Small intestine (tissue), 7 donors: ENCODE measurements at regions not wholly inside any gene's neighbourhood (a gene's known extent, or its start where the extent isn't known, plus 50 kb on each side); places are given as distances from the start of the nearest gene placed in this dataset.
A peak's percentile ranks its signal among the peaks of the same experiment; 100 is the strongest.
"Not testable (repeated sequence)": the region's sequence is repeated elsewhere in the genome, so short reads cannot be mapped to it uniquely, and the experiment has no call there.

Experiments
- DNase-seq, 2 donors: peaks; one replicate each; pipeline versions ENCODE4 v3.0.0 to v3.0.0-alpha.2; 2013
- FAIRE-seq: peaks from 2 replicates; lab custom pipeline; 2012; peaks lifted over from hg19 to GRCh38; lab: Jason Lieb, UNC
- H3K27ac ChIP-seq, 3 donors: one replicate each; pipeline ENCODE4 v1.5.1; 2013; ENCODE audit warnings: low read length in 2 of 3, mild to moderate bottlenecking in 2 of 3, control low read depth in 1 of 3, inconsistent platforms in 1 of 3, low read depth in 1 of 3, moderate library complexity in 1 of 3
- H3K27me3 ChIP-seq, 3 donors: one replicate each; pipeline ENCODE4 v1.6.1; 2013; ENCODE audit warnings: low read length in 3 of 3, inconsistent platforms in 1 of 3; ENCODE audit not compliant: control insufficient read depth in 3 of 3, insufficient read depth in 3 of 3
- H3K36me3 ChIP-seq, 3 donors: one replicate each; pipeline ENCODE4 v1.6.1; 2013; ENCODE audit warnings: low read length in 3 of 3, inconsistent platforms in 1 of 3, low read depth in 1 of 3, mild to moderate bottlenecking in 1 of 3, moderate library complexity in 1 of 3; ENCODE audit not compliant: control insufficient read depth in 3 of 3, insufficient read depth in 2 of 3
- H3K4me1 ChIP-seq, 3 donors: one replicate each; pipeline ENCODE4 v1.6.1; 2013; ENCODE audit warnings: low read length in 2 of 3, inconsistent platforms in 1 of 3, low read depth in 1 of 3, mild to moderate bottlenecking in 1 of 3, moderate library complexity in 1 of 3; ENCODE audit not compliant: control insufficient read depth in 3 of 3, insufficient read depth in 2 of 3
- H3K4me3 ChIP-seq, 3 donors: one replicate each; pipeline ENCODE4 v1.5.1; 2013; ENCODE audit warnings: low read length in 3 of 3, control low read depth in 1 of 3, inconsistent platforms in 1 of 3, low read depth in 1 of 3, mild to moderate bottlenecking in 1 of 3, moderate library complexity in 1 of 3
- H3K9me3 ChIP-seq, 2 donors: one replicate each; pipeline ENCODE4 v1.6.1; 2013; ENCODE audit warnings: low read depth in 1 of 2, low read length in 1 of 2; ENCODE audit not compliant: control insufficient read depth in 2 of 2, insufficient read depth in 1 of 2
- WGBS, 3 donors: extraction: QIAGEN DNeasy Blood & Tissue Kit; methylation state at CpG; one replicate each; pipeline ENCODE4 v1.1.7; 2013; 5-methylcytosine and 5-hydroxymethylcytosine counted together
- donor health status: healthy with polysubstance abuse.
- donor health status: control.
- donor health status: control.
- donor health status: Bipolar disorder and iron deficiency.
- donor health status: healthy.

DNA sequence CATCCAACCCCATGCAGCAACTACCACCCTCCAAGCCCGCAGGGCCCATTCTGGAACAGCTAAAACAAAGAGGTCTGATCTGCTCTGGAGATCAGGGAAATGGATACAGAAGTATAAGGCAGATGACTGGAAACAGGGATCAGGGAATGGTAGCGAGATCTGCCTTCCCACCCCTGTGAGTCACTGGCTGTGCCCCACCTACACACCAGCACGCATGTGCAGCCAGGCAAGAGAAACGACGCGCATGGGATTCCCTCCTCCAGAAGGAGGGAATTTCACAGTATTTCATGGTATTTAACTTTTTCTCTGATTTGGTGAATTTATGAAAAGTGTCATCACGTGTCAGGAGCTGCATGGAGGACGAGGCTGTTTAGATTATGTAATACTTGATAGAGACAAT, 116.7 kb downstream of the ARRDC4 start:
- H3K36me3 ChIP-seq, result no peaks in the 10 kb centered on the region
- FAIRE-seq (no peak), DNase-seq (peak in 1 of 2 donors; percentile 62)
- no peaks in the 10 kb centered on the region for H3K27me3 ChIP-seq
- no peak overlapping the region for H3K4me3 ChIP-seq
- H3K27ac ChIP-seq, result peak overlapping the region in 1 of 3 donors; percentile 2
- peaks cover 0 to 6% (median 0%) of the 10 kb centered on the region in 3 donors for H3K4me1 ChIP-seq
- no peaks in the 10 kb centered on the region for H3K9me3 ChIP-seq
- 38 to 69% (median 54%) methylated on average over 8 of the region's 8 CpGs for WGBS, 3 donors

- Histone ChIP-seq H3K4me3 (no peak overlapping the region), H3K9me3 (no peaks in the 10 kb centered on the region), H3K36me3 (no peaks in the 10 kb centered on the region), H3K27me3 (no peaks in the 10 kb centered on the region), H3K27ac (no peak overlapping the region), H3K4me1 (peaks cover 0 to 6% (median 0%) of the 10 kb centered on the region in 3 donors)
- FAIRE-seq, result no peak
- DNase-seq, result peak; percentile 39 to 61
- 26 to 57% (median 28%) methylated on average over 2 of the region's 2 CpGs for WGBS, 3 donors
These were observed 120.3 kb downstream of the ARRDC4 start for GRCh38 chr15:98080791-98081190.

DNA sequence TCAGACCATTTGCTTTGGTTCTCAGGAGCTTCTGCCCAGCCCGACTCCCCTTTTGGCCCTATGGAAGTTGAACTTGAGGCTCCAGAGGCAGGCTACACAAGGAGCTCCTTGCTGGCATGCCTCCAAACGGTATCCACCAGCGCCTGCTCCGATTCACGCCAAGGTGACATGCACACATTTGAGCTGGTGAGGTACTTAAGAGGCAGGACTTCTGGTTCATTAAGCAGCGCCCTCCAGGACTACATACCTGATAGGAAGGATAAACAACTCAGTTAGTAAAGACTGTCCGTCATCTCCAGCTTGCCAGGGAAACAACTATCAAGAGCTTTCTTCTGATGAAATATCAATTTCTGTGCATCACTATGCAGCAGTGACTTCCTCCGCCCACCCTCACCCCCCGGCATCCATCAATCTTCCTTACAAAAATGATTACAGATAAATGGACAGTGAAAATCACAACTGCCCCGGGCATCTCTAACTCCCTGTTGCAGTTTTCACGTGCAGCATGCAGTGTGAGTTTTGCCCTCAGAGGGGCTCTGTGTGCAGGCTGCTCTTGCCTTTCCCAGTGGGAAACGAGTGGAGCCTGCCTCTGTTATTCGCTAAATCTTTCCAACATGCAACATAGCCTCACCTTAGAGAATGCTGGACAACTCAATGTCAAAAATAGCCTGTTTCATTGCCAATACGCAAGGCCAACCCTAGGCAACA, 122.9 kb downstream of the ARRDC4 start:
- no peak for FAIRE-seq
- H3K27me3 ChIP-seq, result no peaks in the 10 kb centered on the region
- no peaks in the 10 kb centered on the region for H3K4me1 ChIP-seq
- DNase-seq, result no peak
- no peak overlapping the region for H3K27ac ChIP-seq
- peaks cover 0 to 3% of the 10 kb centered on the region in 2 donors for H3K9me3 ChIP-seq
- WGBS, 3 donors, result 78 to 85% (median 84%) methylated on average over 14 of the region's 14 CpGs
- H3K4me3 ChIP-seq, result no peak overlapping the region
- no peaks in the 10 kb centered on the region for H3K36me3 ChIP-seq

DNA sequence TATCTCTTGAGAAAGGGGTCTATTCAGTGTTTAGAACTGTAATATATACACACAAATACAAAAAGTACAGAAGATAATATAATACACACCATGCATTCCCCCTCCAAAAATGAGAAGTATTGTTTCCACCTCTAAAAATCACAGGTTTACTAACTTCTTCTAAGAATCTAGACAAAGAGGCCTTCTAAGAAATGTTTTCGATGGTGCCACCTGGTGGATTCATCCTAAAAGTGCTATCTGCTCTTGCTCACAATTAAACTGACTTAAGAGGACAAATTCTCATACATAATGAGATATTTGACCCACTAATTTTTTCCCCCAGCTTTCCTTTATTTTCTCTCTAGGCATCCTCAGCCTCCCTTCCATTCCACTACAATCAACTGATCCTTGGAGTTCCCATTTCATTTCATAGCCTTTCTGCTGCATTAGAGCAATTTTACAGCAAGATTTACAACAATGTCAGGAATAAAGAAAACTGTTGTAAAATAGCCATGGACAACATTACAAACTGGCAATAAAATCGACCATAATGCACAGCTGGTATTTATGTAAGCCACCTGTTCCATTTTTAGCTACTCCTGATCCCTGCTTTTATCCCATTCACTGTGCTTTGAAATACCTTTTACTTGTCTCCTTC, 124.6 kb downstream of the ARRDC4 start:
- no peak for FAIRE-seq
- WGBS, 3 donors, result 0 to 3% (median 2%) methylated on average over 2 of the region's 2 CpGs

GRCh38 chr15:98088307-98088945, 127.9 kb downstream of the ARRDC4 start:
- not testable (repeated sequence) for FAIRE-seq, H3K27me3 ChIP-seq, H3K4me3 ChIP-seq, H3K9me3 ChIP-seq, H3K4me1 ChIP-seq, DNase-seq, H3K27ac ChIP-seq, H3K36me3 ChIP-seq
- 66 to 94% (median 88%) methylated on average over 24 to 27 of the region's 35 CpGs for WGBS, 3 donors

More for the DNA sequence above, 124.6 kb downstream of the ARRDC4 start:
- Histone ChIP-seq H3K27ac (no peak overlapping the region), H3K27me3 (no peaks in the 10 kb centered on the region), H3K4me3 (no peak overlapping the region), H3K36me3 (no peaks in the 10 kb centered on the region), H3K9me3 (peaks cover 0 to 3% of the 10 kb centered on the region in 2 donors), H3K4me1 (no peaks in the 10 kb centered on the region)
- DNase-seq, result peak; percentile 72 to 73

DNA sequence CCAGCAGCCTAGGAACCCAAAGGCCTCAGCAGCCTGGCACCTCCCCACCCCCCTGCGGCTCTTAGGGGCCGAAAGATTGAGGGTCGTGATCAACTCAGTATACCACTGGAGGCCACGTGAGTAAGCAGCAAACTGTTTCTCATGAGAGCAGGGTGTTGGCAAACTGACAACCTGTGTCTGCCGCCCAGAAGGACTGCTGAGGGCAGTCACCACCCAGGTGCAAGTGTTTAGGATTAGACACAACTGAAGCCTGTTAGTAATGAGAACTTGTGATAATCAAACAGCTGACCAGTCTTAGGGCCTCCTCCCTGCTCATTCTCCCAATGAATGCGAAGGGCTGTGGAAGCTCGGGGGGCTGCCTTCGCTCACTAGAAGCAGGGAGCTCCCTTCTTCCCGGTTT, 128.8 kb downstream of the ARRDC4 start:
- not testable (repeated sequence) for FAIRE-seq
- 75 to 93% (median 91%) methylated on average over 2 to 3 of the region's 9 CpGs for WGBS, 3 donors

DNA sequence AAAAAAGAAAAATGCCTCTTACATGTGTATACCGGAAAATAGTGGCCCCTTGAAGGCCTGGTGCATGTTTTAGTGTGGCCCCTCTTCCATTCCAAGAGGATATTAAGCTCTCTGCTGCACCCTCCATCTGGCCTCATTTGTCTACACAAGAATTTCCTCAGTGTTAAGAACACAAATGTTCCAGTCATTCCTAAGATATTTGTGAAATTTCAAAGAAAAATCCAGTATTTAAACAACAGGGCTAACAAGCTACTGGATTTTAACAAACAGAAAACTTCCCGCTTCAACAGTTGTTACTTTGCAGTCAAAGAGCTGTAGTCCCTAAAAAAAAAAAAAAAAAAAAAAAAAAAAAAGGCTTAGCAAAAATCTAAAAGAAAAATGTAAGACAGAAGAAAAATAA, 137.5 kb downstream of the ARRDC4 start:
- 73 to 81% (median 79%) methylated on average over 2 of the region's 2 CpGs for whole genome bisulfite sequencing, 3 donors
- H3K27me3 ChIP-seq, H3K4me1 ChIP-seq, FAIRE-seq, H3K27ac ChIP-seq, DNase-seq, H3K4me3 ChIP-seq, H3K9me3 ChIP-seq, H3K36me3 ChIP-seq: not testable (repeated sequence)

More for the DNA sequence above, 128.8 kb downstream of the ARRDC4 start:
- H3K36me3 ChIP-seq, DNase-seq, H3K27me3 ChIP-seq, H3K9me3 ChIP-seq, H3K4me3 ChIP-seq, H3K27ac ChIP-seq, H3K4me1 ChIP-seq: not testable (repeated sequence)

DNA sequence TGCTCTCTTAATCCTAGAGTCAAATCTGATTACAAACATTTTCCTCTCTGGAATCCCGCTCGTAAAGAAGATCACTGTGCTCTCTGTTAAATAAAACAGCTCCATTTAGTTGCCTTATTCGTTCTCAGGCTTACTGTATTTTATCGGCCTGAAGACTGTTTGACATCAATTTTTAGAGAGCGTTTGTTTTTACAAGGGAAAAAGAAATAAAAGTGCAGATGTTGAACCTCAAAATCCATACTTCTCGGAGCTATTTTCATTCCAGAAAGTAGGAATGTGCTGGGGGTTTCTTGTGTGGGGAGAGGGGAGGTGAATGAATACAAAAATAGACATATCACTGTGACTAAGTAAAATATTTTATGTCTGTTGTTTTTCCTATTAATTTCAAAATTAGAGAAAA, 140.1 kb downstream of the ARRDC4 start:
- not testable (repeated sequence) for H3K4me3 ChIP-seq, H3K27ac ChIP-seq, H3K4me1 ChIP-seq, H3K9me3 ChIP-seq, H3K36me3 ChIP-seq, DNase-seq, H3K27me3 ChIP-seq, FAIRE-seq
- WGBS, 3 donors, result 61 to 77% (median 70%) methylated on average over 6 of the region's 6 CpGs
